CD4-positive, alpha-beta T cell treated with Interleukin-6 for 4 hours (primary cell): ENCODE measurements at regions not wholly inside any gene's neighbourhood (a gene's known extent, or its start where the extent isn't known, plus 50 kb on each side); places are given as distances from the start of the nearest gene placed in this dataset.
A peak's percentile ranks its signal among the peaks of the same experiment; 100 is the strongest.

Experiments used
- DNase-seq: peaks from one replicate; pipeline ENCODE4 v3.0.0-alpha.2; 2020; ENCODE audit warnings: mixed read lengths

GRCh38 chr2:37425408-37425807, 81.0 kb downstream of the QPCT start:
- DNase-seq: no peak

GRCh38 chr2:37427241-37427640, 82.8 kb downstream of the QPCT start:
- DNase-seq: no peak

- DNase-seq: no peak
These were observed 91.9 kb downstream of the QPCT start for GRCh38 chr2:37436323-37436722.

GRCh38 chr2:37439131-37439642, 94.8 kb downstream of the QPCT start:
- DNase-seq: no peak

- DNase-seq: no peak
These were observed 96.6 kb downstream of the QPCT start for GRCh38 chr2:37441055-37441454.

- DNase-seq: no peak
These were observed 98.7 kb downstream of the QPCT start for GRCh38 chr2:37443082-37443481.

GRCh38 chr2:37447446-37447845, 103.0 kb downstream of the QPCT start:
- DNase-seq: no peak

GRCh38 chr2:37448342-37449120, 104.1 kb downstream of the QPCT start:
- DNase-seq: no peak

GRCh38 chr2:37449761-37450296, 105.4 kb downstream of the QPCT start:
- no peak for DNase-seq

- peak; percentile 19 for DNase-seq
These were observed 108.6 kb downstream of the QPCT start for GRCh38 chr2:37453027-37453426.

GRCh38 chr2:37454851-37455762, 110.7 kb downstream of the QPCT start:
- peak; percentile 7 for DNase-seq

- peak; percentile 68 for DNase-seq
These were observed 112.0 kb downstream of the QPCT start for GRCh38 chr2:37456479-37456878.

GRCh38 chr2:37457401-37457901, 113.0 kb downstream of the QPCT start:
- DNase-seq: no peak

- DNase-seq: no peak
These were observed 113.7 kb downstream of the QPCT start for GRCh38 chr2:37458133-37458532.

GRCh38 chr2:37459095-37459981, 114.9 kb downstream of the QPCT start:
- DNase-seq: no peak

GRCh38 chr2:37460896-37461229, 116.4 kb downstream of the QPCT start:
- DNase-seq: no peak

GRCh38 chr2:37464067-37464466, 119.6 kb downstream of the QPCT start:
- no peak for DNase-seq

GRCh38 chr2:37466533-37467222, 122.2 kb downstream of the QPCT start:
- no peak for DNase-seq

GRCh38 chr2:37468170-37468569, 123.7 kb downstream of the QPCT start:
- DNase-seq: no peak

- no peak for DNase-seq
These were observed 124.7 kb downstream of the QPCT start for GRCh38 chr2:37469126-37469525.

GRCh38 chr2:37471104-37471503, 126.7 kb downstream of the QPCT start:
- DNase-seq: no peak

GRCh38 chr2:37471994-37472393, 127.6 kb downstream of the QPCT start:
- DNase-seq: no peak
